HCT116 (cell line): ENCODE measurements at regions not wholly inside any gene's neighbourhood (a gene's known extent, or its start where the extent isn't known, plus 50 kb on each side); places are given as distances from the start of the nearest gene placed in this dataset.

Experiments
- CTCF ChIP-seq, 3 experiments: fragments of 200-600 bp in 1 of 3; sonication (generic) in 1 of 3; IDR thresholded peaks in 2 of 3; conservative IDR thresholded peaks in 1 of 3; 2 replicates each; pipeline ENCODE4 v1.5.1; 2012 to 2017; ENCODE audit warnings: low read depth in 2 of 3, low read length in 2 of 3, antibody characterized with exemption in 1 of 3, borderline replicate concordance in 1 of 3, control low read depth in 1 of 3, mild to moderate bottlenecking in 1 of 3, mixed read lengths in 1 of 3, mixed run types in 1 of 3, moderate library complexity in 1 of 3; ENCODE audit not compliant: insufficient read depth in 1 of 3
- EZH2 ChIP-seq: fragments of 200-600 bp; sonication (generic); IDR thresholded peaks from 2 replicates; pipeline ENCODE4 v1.6.1; 2017; ENCODE audit warnings: antibody characterized with exemption, mixed run types
- EZH2phosphoT487 ChIP-seq: fragments of 200-600 bp; IDR thresholded peaks from 2 replicates; pipeline ENCODE4 v1.6.1; 2018; ENCODE audit warnings: antibody characterized with exemption, borderline replicate concordance
- MAX ChIP-seq: IDR thresholded peaks from 2 replicates; pipeline ENCODE4 v1.6.1; 2012
- POLR2A ChIP-seq: IDR thresholded peaks from 2 replicates; pipeline ENCODE4 v1.7.0; 2011; ENCODE audit warnings: borderline replicate concordance; ENCODE audit not compliant: insufficient read depth, insufficient read length; ENCODE audit errors: extremely low read depth
- ZBTB33 ChIP-seq: IDR thresholded peaks from 2 replicates; pipeline ENCODE4 v1.6.1; 2011; ENCODE audit warnings: mild to moderate bottlenecking, low read length, moderate library complexity; ENCODE audit not compliant: insufficient replicate concordance; ENCODE audit errors: extremely low read depth
- ZNF274 ChIP-seq: fragments of 200-500 bp; sonication (Bioruptor generic); IDR thresholded peaks from 2 replicates; pipeline ENCODE4 v1.6.1; 2014; ENCODE audit warnings: mild to moderate bottlenecking, low read depth, low read length, inconsistent platforms

- TF ChIP-seq EZH2 (no peak), CTCF (IDR thresholded peaks at IDR 0.05 in 2 of 3, conservative IDR thresholded peaks at IDR 0.05 in 1 of 3; ENCODE audit: borderline replicate concordance in 1 of 3, insufficient read depth in 1 of 3, low read depth in 2 of 3, low read length in 2 of 3) (no peak), ZBTB33 (no peak), MAX (no peak), ZNF274 (no peak), EZH2phosphoT487 (no peak), POLR2A (no peak)
These were observed 54.5 kb upstream of the KCNMB1 start for GRCh38 chr5:170443624-170444023.
